Glutamatergic neuron (in vitro differentiated cells): ENCODE measurements at regions not wholly inside any gene's neighbourhood (a gene's known extent, or its start where the extent isn't known, plus 50 kb on each side); places are given as distances from the start of the nearest gene placed in this dataset.

Experiments used
- DNase-seq: peaks from one replicate; pipeline ENCODE4 v3.0.0; 2022
- H3K27ac Mint-ChIP-seq: one replicate; pipeline ENCODE4 v1.8.0; 2020; ENCODE audit warnings: mild to moderate bottlenecking, mixed read lengths, inconsistent platforms; ENCODE audit not compliant: unreplicated experiment
- H3K27me3 Mint-ChIP-seq: one replicate; pipeline ENCODE4 v1.8.0; 2020; ENCODE audit warnings: mild to moderate bottlenecking, moderate library complexity, mixed read lengths, inconsistent platforms; ENCODE audit not compliant: unreplicated experiment
- H3K36me3 Mint-ChIP-seq: one replicate; pipeline ENCODE4 v1.8.0; 2020; ENCODE audit warnings: mild to moderate bottlenecking, mixed read lengths, inconsistent platforms; ENCODE audit not compliant: unreplicated experiment
- H3K4me1 Mint-ChIP-seq: one replicate; pipeline ENCODE4 v1.8.0; 2020; ENCODE audit warnings: mild to moderate bottlenecking, low read depth, mixed read lengths, inconsistent platforms; ENCODE audit not compliant: unreplicated experiment
- H3K4me3 Mint-ChIP-seq: one replicate; pipeline ENCODE4 v1.8.0; 2020; ENCODE audit warnings: mild to moderate bottlenecking, mixed read lengths, inconsistent platforms; ENCODE audit not compliant: unreplicated experiment
- H3K9me3 Mint-ChIP-seq: one replicate; pipeline ENCODE4 v1.8.0; 2020; ENCODE audit warnings: mild to moderate bottlenecking, moderate library complexity, mixed read lengths, inconsistent platforms; ENCODE audit not compliant: unreplicated experiment
- TF ChIP-seq, protein P1 (sequence below): fragments of 200-600 bp; sonication (generic); IDR thresholded peaks from one replicate; pipeline ENCODE4 v1.5.0; 2021; ENCODE audit not compliant: partially characterized antibody, unreplicated experiment

DNA sequence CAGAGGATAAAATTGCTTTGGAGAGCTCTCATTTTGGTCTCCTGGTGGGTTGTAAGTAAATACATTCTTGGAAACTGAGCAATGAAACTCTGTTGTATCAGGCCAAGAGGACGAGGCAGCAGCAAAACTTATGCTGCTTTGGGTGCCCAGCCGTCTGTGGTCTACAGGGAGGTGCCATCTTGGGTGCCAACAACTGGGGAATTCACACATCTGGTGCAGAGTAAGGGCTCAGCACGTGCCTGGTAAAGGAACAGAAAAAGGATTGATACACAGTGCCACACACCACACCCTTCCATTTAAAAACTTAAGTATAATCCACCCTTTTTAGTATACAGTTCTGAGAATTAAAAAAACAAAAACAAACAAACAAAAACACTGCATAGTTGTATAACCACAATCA lies 221.9 kb downstream of the TSN start:
- Mint-ChIP-seq H3K4me3 (no peak overlapping the region), H3K9me3 (peaks cover 3% of the 10 kb centered on the region), H3K36me3 (no peaks in the 10 kb centered on the region), H3K27ac (no peak overlapping the region), H3K4me1 (peaks cover 10% of the 10 kb centered on the region), H3K27me3 (peaks cover 8% of the 10 kb centered on the region)
- TF ChIP-seq, protein P1, sequence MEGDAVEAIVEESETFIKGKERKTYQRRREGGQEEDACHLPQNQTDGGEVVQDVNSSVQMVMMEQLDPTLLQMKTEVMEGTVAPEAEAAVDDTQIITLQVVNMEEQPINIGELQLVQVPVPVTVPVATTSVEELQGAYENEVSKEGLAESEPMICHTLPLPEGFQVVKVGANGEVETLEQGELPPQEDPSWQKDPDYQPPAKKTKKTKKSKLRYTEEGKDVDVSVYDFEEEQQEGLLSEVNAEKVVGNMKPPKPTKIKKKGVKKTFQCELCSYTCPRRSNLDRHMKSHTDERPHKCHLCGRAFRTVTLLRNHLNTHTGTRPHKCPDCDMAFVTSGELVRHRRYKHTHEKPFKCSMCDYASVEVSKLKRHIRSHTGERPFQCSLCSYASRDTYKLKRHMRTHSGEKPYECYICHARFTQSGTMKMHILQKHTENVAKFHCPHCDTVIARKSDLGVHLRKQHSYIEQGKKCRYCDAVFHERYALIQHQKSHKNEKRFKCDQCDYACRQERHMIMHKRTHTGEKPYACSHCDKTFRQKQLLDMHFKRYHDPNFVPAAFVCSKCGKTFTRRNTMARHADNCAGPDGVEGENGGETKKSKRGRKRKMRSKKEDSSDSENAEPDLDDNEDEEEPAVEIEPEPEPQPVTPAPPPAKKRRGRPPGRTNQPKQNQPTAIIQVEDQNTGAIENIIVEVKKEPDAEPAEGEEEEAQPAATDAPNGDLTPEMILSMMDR = no peak
- DNase-seq = no peak

GRCh38 chr2:121992700-121993099 lies 237.2 kb downstream of the TSN start:
- Mint-ChIP-seq H3K27ac (no peak overlapping the region), H3K27me3 (no peaks in the 10 kb centered on the region), H3K9me3 (no peaks in the 10 kb centered on the region), H3K36me3 (no peaks in the 10 kb centered on the region), H3K4me3 (no peak overlapping the region), H3K4me1 (no peaks in the 10 kb centered on the region)
- TF ChIP-seq, protein P1 = no peak
- no peak for DNase-seq

DNA sequence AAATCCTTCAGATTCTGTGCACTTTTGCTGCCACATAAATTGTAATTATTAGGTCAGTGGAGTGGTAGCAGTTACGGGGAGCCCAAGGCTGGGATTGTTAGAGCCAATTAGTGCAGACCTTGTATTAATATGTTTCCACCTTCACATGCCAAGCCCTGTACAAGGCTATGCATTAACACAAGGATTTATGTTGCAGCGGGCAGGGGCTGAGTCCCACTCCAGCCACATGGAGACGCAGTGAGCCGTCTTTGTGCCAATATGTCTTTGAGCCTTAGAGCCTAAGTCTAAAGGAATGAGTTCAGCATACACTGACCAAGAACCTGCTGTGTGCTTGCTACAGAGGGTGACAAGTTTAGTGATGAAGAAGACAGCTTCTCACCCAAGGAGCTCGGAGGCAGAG lies 238.2 kb downstream of the TSN start:
- TF ChIP-seq, protein P1 = no peak
- DNase-seq = no peak
- no peaks in the 10 kb centered on the region for H3K4me1 Mint-ChIP-seq
- H3K4me3 Mint-ChIP-seq = no peak overlapping the region
- no peaks in the 10 kb centered on the region for H3K9me3 Mint-ChIP-seq
- no peak overlapping the region for H3K27ac Mint-ChIP-seq
- H3K27me3 Mint-ChIP-seq = no peaks in the 10 kb centered on the region
- H3K36me3 Mint-ChIP-seq = no peaks in the 10 kb centered on the region

DNA sequence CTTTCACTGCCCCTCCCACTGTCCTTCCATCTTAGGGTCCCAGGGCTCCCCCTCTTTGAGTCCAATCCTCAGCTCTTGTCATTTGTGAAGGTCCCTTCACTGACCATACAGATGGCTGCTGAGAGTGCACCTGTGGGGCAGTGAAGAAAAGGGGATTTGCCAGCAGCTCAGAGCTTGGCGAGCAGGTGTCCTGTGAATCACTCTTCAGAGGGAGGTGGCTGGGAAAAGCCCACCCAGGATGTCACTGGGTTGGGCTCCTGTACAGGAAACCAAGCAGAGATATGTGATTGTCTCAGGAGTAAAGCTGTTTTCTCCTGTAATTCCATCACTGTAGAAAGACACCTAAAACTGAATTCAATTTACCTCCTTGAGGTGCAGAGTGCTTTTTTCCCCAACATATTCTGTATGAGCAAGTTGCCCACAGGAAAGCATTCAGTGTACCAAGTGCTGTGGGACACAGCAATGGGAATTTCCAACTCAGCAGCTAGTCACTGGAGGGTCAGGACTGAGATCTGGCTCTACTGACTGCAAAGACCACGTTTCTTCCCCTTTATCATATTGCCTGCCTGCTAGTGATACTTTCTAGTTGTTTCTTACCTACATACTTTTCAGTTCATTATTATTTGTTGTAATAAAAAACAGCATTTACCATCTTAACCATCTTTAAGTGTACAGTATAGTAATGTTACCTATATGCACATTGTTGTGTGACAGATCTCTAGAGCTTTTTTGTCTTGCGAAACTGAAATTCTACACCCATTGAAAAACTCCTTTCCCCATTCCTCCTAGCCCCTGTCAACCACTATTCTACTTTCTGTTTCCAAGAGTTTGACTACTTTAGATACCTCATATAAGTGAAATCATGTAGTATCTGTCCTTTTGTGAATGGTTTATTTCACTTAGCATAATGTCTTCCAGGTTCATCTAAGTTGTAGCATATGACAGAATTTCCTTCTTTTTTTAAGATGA lies 239.1 kb downstream of the TSN start:
- H3K27me3 Mint-ChIP-seq = no peaks in the 10 kb centered on the region
- TF ChIP-seq, protein P1 = no peak
- no peaks in the 10 kb centered on the region for H3K36me3 Mint-ChIP-seq
- DNase-seq = no peak
- H3K4me3 Mint-ChIP-seq = no peak overlapping the region
- H3K27ac Mint-ChIP-seq = no peak overlapping the region
- no peaks in the 10 kb centered on the region for H3K9me3 Mint-ChIP-seq
- no peaks in the 10 kb centered on the region for H3K4me1 Mint-ChIP-seq

- no peaks in the 10 kb centered on the region for H3K36me3 Mint-ChIP-seq
- no peak overlapping the region for H3K27ac Mint-ChIP-seq
- peaks cover 3% of the 10 kb centered on the region for H3K9me3 Mint-ChIP-seq
- peaks cover 3% of the 10 kb centered on the region for H3K27me3 Mint-ChIP-seq
- TF ChIP-seq, protein P1 = no peak
- H3K4me1 Mint-ChIP-seq = no peaks in the 10 kb centered on the region
- no peak for DNase-seq
- no peak overlapping the region for H3K4me3 Mint-ChIP-seq
Observed at GRCh38 chr2:121998751-121999150, 243.3 kb downstream of the TSN start.
